ENCODE measurements at regions not wholly inside any gene's neighbourhood (a gene's known extent, or its start where the extent isn't known, plus 50 kb on each side); places are given as distances from the start of the nearest gene placed in this dataset.

DNA sequence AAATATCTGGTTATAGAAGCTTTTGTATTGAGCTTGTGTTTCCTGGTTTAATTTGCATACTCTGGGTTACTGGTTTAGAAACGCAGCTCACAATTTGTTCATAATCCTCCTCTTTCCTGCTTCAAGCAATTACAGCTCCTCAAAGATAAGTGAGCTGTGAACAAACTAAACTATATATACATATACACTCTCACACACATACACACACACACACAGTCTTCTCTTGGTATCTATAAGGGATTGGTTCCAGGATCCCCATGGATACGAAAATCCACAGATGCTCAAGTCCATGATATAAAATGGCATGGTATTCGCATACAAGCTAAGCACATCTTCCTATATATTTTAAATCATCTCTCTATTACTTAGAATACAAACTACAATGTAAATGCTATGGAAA lies 510.9 kb upstream of the CDH18 start:
- TF ChIP-seq, protein P1, sequence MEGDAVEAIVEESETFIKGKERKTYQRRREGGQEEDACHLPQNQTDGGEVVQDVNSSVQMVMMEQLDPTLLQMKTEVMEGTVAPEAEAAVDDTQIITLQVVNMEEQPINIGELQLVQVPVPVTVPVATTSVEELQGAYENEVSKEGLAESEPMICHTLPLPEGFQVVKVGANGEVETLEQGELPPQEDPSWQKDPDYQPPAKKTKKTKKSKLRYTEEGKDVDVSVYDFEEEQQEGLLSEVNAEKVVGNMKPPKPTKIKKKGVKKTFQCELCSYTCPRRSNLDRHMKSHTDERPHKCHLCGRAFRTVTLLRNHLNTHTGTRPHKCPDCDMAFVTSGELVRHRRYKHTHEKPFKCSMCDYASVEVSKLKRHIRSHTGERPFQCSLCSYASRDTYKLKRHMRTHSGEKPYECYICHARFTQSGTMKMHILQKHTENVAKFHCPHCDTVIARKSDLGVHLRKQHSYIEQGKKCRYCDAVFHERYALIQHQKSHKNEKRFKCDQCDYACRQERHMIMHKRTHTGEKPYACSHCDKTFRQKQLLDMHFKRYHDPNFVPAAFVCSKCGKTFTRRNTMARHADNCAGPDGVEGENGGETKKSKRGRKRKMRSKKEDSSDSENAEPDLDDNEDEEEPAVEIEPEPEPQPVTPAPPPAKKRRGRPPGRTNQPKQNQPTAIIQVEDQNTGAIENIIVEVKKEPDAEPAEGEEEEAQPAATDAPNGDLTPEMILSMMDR (conservative IDR thresholded peaks at IDR 0.05 in 1 of 2, IDR thresholded peaks at IDR 0.05 in 1 of 2; ENCODE audit: low read depth in 1 of 2, low read length in 2 of 2), result no peak
- TF ChIP-seq EZH2 (IDR thresholded peaks at IDR 0.05; ENCODE audit: low read length, missing control alignments), result no peak

Data from fibroblast of lung (primary cell).